Bronchial epithelial cell (primary cell): ENCODE measurements at regions not wholly inside any gene's neighbourhood (a gene's known extent, or its start where the extent isn't known, plus 50 kb on each side); places are given as distances from the start of the nearest gene placed in this dataset.

ENCODE experiments used
- DNase-seq: peaks from one replicate; pipeline ENCODE4 v3.0.0-alpha.2; 2010; ENCODE audit warnings: low read depth
- FAIRE-seq: peaks from 2 replicates; lab custom pipeline; 2011; peaks lifted over from hg19 to GRCh38; lab: Jason Lieb, UNC
- H3K27me3 ChIP-seq: 2 replicates; pipeline ENCODE4 v1.5.1; 2011; ENCODE audit warnings: low read length; ENCODE audit not compliant: control insufficient read depth, insufficient read depth
- H3K36me3 ChIP-seq: 2 replicates; pipeline ENCODE4 v1.5.1; 2011; ENCODE audit warnings: low read length; ENCODE audit not compliant: control insufficient read depth, insufficient read depth
- H3K4me3 ChIP-seq: 2 replicates; pipeline ENCODE4 v1.5.1; 2011; ENCODE audit warnings: mild to moderate bottlenecking, low read depth, low read length, control low read depth
- CTCF ChIP-seq: IDR thresholded peaks from 2 replicates; pipeline ENCODE4 v1.5.1; 2011; ENCODE audit warnings: mild to moderate bottlenecking, moderate library complexity, low read length, control low read depth, inconsistent platforms; ENCODE audit not compliant: insufficient read depth, severe bottlenecking

GRCh38 chr1:188433425-188433824 is 1604.7 kb downstream of the PLA2G4A start:
- DNase-seq (peak; percentile 20), FAIRE-seq (no peak)
- no peak overlapping the region for H3K4me3 ChIP-seq
- H3K36me3 ChIP-seq: no peaks in the 10 kb centered on the region
- no peak for TF ChIP-seq CTCF
- no peaks in the 10 kb centered on the region for H3K27me3 ChIP-seq

GRCh38 chr1:188444526-188444925 is 1615.8 kb downstream of the PLA2G4A start:
- H3K27me3 ChIP-seq: no peaks in the 10 kb centered on the region
- DNase-seq (no peak), FAIRE-seq (no peak)
- no peak overlapping the region for H3K4me3 ChIP-seq
- no peaks in the 10 kb centered on the region for H3K36me3 ChIP-seq
- no peak for TF ChIP-seq CTCF

- FAIRE-seq: no peak
- DNase-seq: no peak
- TF ChIP-seq CTCF: no peak
Observed at GRCh38 chr1:188462837-188463236, 1634.1 kb downstream of the PLA2G4A start.

GRCh38 chr1:188463919-188464318 is 1635.2 kb downstream of the PLA2G4A start:
- Histone ChIP-seq H3K4me3 (no peak overlapping the region), H3K27me3 (no peaks in the 10 kb centered on the region), H3K36me3 (no peaks in the 10 kb centered on the region)
- no peak for TF ChIP-seq CTCF
- no peak for FAIRE-seq
- no peak for DNase-seq

More at GRCh38 chr1:188462837-188463236, 1634.1 kb downstream of the PLA2G4A start:
- no peaks in the 10 kb centered on the region for H3K36me3 ChIP-seq
- no peak overlapping the region for H3K4me3 ChIP-seq
- no peaks in the 10 kb centered on the region for H3K27me3 ChIP-seq

GRCh38 chr1:188466539-188466938 is 1637.8 kb downstream of the PLA2G4A start:
- FAIRE-seq: no peak
- H3K36me3 ChIP-seq: no peaks in the 10 kb centered on the region
- no peak overlapping the region for H3K4me3 ChIP-seq
- no peak for DNase-seq
- TF ChIP-seq CTCF: no peak
- no peaks in the 10 kb centered on the region for H3K27me3 ChIP-seq

GRCh38 chr1:188476606-188477005 is 1647.9 kb downstream of the PLA2G4A start:
- FAIRE-seq (no peak), DNase-seq (no peak)
- Histone ChIP-seq H3K27me3 (no peaks in the 10 kb centered on the region), H3K4me3 (no peak overlapping the region), H3K36me3 (no peaks in the 10 kb centered on the region)
- no peak for TF ChIP-seq CTCF
